Endothelial cell of umbilical vein (primary cell): ENCODE measurements at regions not wholly inside any gene's neighbourhood (a gene's known extent, or its start where the extent isn't known, plus 50 kb on each side); places are given as distances from the start of the nearest gene placed in this dataset.

ENCODE experiments used
- BruUV-seq: library from RNA; stranded (reverse); fragments of 400-500 nt; replicated peaks from 2 replicates; lab custom pipeline; 2021; lab: Mats Ljungman, UMichigan
- CTCF ChIA-PET: fragments of 300-600, 350-600 bp; sonication (Branson Sonifier 250); formaldehyde crosslinking; loops from one replicate; lab custom pipeline; 2021; ENCODE audit warnings: antibody characterized with exemption, inconsistent platforms; lab: Charles Lee
- POLR2A ChIA-PET: fragments of 300-600, 350-600 bp; sonication (Branson Sonifier 250); formaldehyde crosslinking; loops from one replicate; lab custom pipeline; 2021; ENCODE audit warnings: antibody characterized with exemption, inconsistent platforms; lab: Charles Lee
- DNase-seq: peaks from one replicate; pipeline ENCODE4 v3.0.0-alpha.2; 2011; ENCODE audit warnings: low read depth, low spot score
- FAIRE-seq: peaks from 2 replicates; lab custom pipeline; 2011; peaks lifted over from hg19 to GRCh38; lab: Jason Lieb, UNC
- H2AFZ ChIP-seq: 2 replicates; pipeline ENCODE4 v1.6.0; 2012; ENCODE audit warnings: low read depth, low read length, control low read depth, inconsistent platforms
- H3K27ac ChIP-seq: 2 replicates; pipeline ENCODE4 v1.5.1; 2011; ENCODE audit warnings: low read depth, mild to moderate bottlenecking, control low read depth, low read length, moderate library complexity; ENCODE audit not compliant: insufficient read depth
- H3K27me3 ChIP-seq, 2 experiments: 2 replicates each; pipeline versions ENCODE4 v1.6.0 to v1.6.1; 2011; ENCODE audit warnings: low read length in 2 of 2, mixed read lengths in 1 of 2; ENCODE audit not compliant: control insufficient read depth in 2 of 2, insufficient read depth in 2 of 2
- H3K36me3 ChIP-seq, 2 experiments: 2 replicates in 1 of 2; 3 replicates in 1 of 2; pipeline ENCODE4 v1.5.1; 2011; ENCODE audit warnings: low read length in 2 of 2, mild to moderate bottlenecking in 1 of 2, moderate library complexity in 1 of 2; ENCODE audit not compliant: control insufficient read depth in 2 of 2, insufficient read depth in 2 of 2; ENCODE audit errors: extremely low read depth in 1 of 2
- H3K4me1 ChIP-seq: 3 replicates; pipeline ENCODE4 v1.5.1; 2011; ENCODE audit warnings: mild to moderate bottlenecking, low read length; ENCODE audit not compliant: control insufficient read depth, insufficient read depth; ENCODE audit errors: extremely low read depth
- H3K4me2 ChIP-seq: 2 replicates; pipeline ENCODE4 v1.6.1; 2011; ENCODE audit warnings: low read length, control low read depth, mixed read lengths; ENCODE audit not compliant: insufficient read depth
- H3K4me3 ChIP-seq, 3 experiments: fragments of 200-600 bp in 1 of 3; sonication (generic), shearing (Covaris generic) in 1 of 3; replicated peaks in 1 of 3; 2 replicates each; pipeline ENCODE4 v1.5.1; 2011 to 2016; ENCODE audit warnings: control low read depth in 3 of 3, low read length in 3 of 3, mild to moderate bottlenecking in 2 of 3, inconsistent platforms in 1 of 3, low read depth in 1 of 3, moderate library complexity in 1 of 3; ENCODE audit not compliant: insufficient read depth in 1 of 3
- H3K79me2 ChIP-seq: 2 replicates; pipeline ENCODE4 v1.6.0; 2012; ENCODE audit warnings: low read length, inconsistent platforms; ENCODE audit not compliant: control insufficient read depth, insufficient read depth
- H3K9ac ChIP-seq: replicated peaks from 2 replicates; pipeline ENCODE3; 2011; ENCODE audit warnings: low read length, control low read depth; ENCODE audit not compliant: insufficient read depth; ENCODE audit errors: extremely low read depth
- H3K9me1 ChIP-seq: replicated peaks from 3 replicates; pipeline ENCODE4 v1.6.0; 2011; ENCODE audit warnings: mild to moderate bottlenecking, low read length; ENCODE audit not compliant: control insufficient read depth, insufficient read depth; ENCODE audit errors: extremely low read depth
- H3K9me3 ChIP-seq: replicated peaks from 2 replicates; pipeline ENCODE4 v1.5.1; 2012; ENCODE audit warnings: low read length, inconsistent platforms; ENCODE audit not compliant: control insufficient read depth, insufficient read depth
- H4K20me1 ChIP-seq: replicated peaks from 2 replicates; pipeline ENCODE3; 2011; ENCODE audit warnings: mild to moderate bottlenecking, low read length; ENCODE audit not compliant: control insufficient read depth, insufficient read depth; ENCODE audit errors: extremely low read depth
- EZH2 ChIP-seq: IDR thresholded peaks from 2 replicates; pipeline ENCODE4 v1.6.1; 2012; ENCODE audit warnings: borderline replicate concordance, low read depth, mild to moderate bottlenecking, moderate library complexity, low read length, inconsistent platforms; ENCODE audit not compliant: severe bottlenecking
- FOS ChIP-seq: IDR thresholded peaks from 2 replicates; pipeline ENCODE4 v1.6.1; 2011; ENCODE audit warnings: mild to moderate bottlenecking, low read length, moderate library complexity, borderline replicate concordance; ENCODE audit not compliant: insufficient read depth
- GATA2 ChIP-seq: IDR thresholded peaks from 2 replicates; pipeline ENCODE4 v1.7.0; 2011; ENCODE audit warnings: low read depth, mild to moderate bottlenecking, moderate library complexity, mixed read lengths, low read length; ENCODE audit not compliant: insufficient read length, insufficient read depth
- JUN ChIP-seq: IDR thresholded peaks from 2 replicates; pipeline ENCODE4 v1.6.1; 2011; ENCODE audit warnings: borderline replicate concordance, low read depth; ENCODE audit not compliant: insufficient read length, insufficient read depth
- MYC ChIP-seq: IDR thresholded peaks from one replicate; pipeline ENCODE4 v1.6.1; 2011; ENCODE audit warnings: mild to moderate bottlenecking, low read depth, low read length
- POLR2A ChIP-seq: IDR thresholded peaks from 2 replicates; pipeline ENCODE4 v1.6.1; 2012; ENCODE audit warnings: low read depth, mild to moderate bottlenecking, control low read depth, low read length
- POLR2AphosphoS5 ChIP-seq: IDR thresholded peaks from 2 replicates; pipeline ENCODE4 v1.6.1; 2012; ENCODE audit warnings: low read depth, mild to moderate bottlenecking, control low read depth, low read length, moderate library complexity; ENCODE audit not compliant: insufficient read depth
- dilution Hi-C: fragments of 300-500 bp; cut with MboI; formaldehyde crosslinking; loops from one replicate; pipeline ENCODE4 v1.15.0; 2019; ENCODE audit warnings: low sequenced_read_pairs; ENCODE audit not compliant: extremely low pct_ligation_motif_present
- intact Hi-C: fragments of 100-400 bp; cut with micrococcal nuclease; formaldehyde crosslinking; loops from one replicate; pipeline ENCODE4 v1.10.0; 2022
- TF ChIP-seq, protein P1 (sequence below), 2 donors: IDR thresholded peaks; 1 replicate in 1 of 2; 2 replicates in 1 of 2; pipeline ENCODE4 v1.5.1; 2011; ENCODE audit warnings: low read length in 2 of 2, mild to moderate bottlenecking in 2 of 2, moderate library complexity in 2 of 2, control low read depth in 1 of 2, inconsistent platforms in 1 of 2, low read depth in 1 of 2; ENCODE audit not compliant: insufficient read depth in 1 of 2; ENCODE audit errors: extremely low read depth in 1 of 2
- TF ChIP-seq, protein P2 (sequence below): IDR thresholded peaks from 2 replicates; pipeline ENCODE4 v1.6.1; 2011; ENCODE audit not compliant: insufficient read depth, insufficient read length

DNA sequence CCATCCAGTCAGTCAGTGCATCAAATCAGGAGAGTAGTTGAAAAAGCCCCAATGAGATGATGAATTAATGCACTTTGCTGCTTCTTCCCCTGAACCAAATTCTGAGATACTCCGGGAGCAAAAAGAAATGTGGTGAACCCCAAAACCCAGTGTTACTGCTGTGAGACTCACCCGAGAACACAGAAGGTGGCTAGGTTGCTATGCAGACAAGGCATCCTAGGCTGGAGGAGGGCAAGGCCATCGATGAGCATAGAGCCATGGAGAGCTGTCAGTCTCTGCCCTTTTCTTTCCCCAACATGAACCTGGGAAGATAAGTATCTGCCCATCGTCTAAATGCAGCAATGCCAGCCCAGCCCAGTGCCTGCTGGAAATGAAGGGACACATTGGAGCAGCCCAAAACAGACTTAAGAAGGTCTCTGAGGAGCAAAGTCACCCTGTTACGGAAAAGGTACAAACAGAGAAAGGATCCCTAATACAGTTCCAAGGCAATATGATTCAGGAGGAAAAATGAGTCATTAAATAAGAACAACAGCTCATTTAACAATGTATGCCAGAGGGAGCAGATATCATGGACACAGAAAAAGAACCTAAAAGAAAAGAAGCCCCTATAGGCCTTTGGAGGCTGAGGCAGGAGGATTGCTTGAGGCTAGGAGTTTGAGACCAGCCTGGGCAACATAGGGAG lies 272.0 kb downstream of the FOXO1 start:
- Histone ChIP-seq H3K4me2 (peak overlapping the region; percentile 28), H3K27ac (no peak overlapping the region), H3K79me2 (no peaks in the 10 kb centered on the region), H3K4me3 (no peak overlapping the region), H3K36me3 (no peaks in the 10 kb centered on the region), H3K9me1 (no peaks in the 10 kb centered on the region), H3K9ac (no peak overlapping the region), H4K20me1 (no peaks in the 10 kb centered on the region), H3K27me3 (no peaks in the 10 kb centered on the region), H3K9me3 (no peaks in the 10 kb centered on the region), H2AFZ (peak overlapping the region; percentile 64), H3K4me1 (peaks cover 4% of the 10 kb centered on the region)
- POLR2A ChIA-PET: no interaction called here
- FAIRE-seq (peak; percentile 85), DNase-seq (peak; percentile 48)
- BruUV-seq: no TSS peak
- intact Hi-C loops (no loop called here), dilution Hi-C loops (no loop called here)
- TF ChIP-seq EZH2 (no peak), JUN (peak; percentile 59), GATA2 (no peak), POLR2AphosphoS5 (no peak), POLR2A (no peak), MYC (no peak), FOS (peak; percentile 47)
- TF ChIP-seq, protein P1, sequence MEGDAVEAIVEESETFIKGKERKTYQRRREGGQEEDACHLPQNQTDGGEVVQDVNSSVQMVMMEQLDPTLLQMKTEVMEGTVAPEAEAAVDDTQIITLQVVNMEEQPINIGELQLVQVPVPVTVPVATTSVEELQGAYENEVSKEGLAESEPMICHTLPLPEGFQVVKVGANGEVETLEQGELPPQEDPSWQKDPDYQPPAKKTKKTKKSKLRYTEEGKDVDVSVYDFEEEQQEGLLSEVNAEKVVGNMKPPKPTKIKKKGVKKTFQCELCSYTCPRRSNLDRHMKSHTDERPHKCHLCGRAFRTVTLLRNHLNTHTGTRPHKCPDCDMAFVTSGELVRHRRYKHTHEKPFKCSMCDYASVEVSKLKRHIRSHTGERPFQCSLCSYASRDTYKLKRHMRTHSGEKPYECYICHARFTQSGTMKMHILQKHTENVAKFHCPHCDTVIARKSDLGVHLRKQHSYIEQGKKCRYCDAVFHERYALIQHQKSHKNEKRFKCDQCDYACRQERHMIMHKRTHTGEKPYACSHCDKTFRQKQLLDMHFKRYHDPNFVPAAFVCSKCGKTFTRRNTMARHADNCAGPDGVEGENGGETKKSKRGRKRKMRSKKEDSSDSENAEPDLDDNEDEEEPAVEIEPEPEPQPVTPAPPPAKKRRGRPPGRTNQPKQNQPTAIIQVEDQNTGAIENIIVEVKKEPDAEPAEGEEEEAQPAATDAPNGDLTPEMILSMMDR (IDR thresholded peaks at IDR 0.05; ENCODE audit: extremely low read depth in 1 of 2, insufficient read depth in 1 of 2, low read depth in 1 of 2, low read length in 2 of 2): no peak
- TF ChIP-seq, protein P2, sequence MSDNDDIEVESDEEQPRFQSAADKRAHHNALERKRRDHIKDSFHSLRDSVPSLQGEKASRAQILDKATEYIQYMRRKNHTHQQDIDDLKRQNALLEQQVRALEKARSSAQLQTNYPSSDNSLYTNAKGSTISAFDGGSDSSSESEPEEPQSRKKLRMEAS: no peak
- CTCF ChIA-PET: interaction anchor here (1.0 to 1.3 kb wide), 3 partner anchors 14 to 325 kb away, joined by 3 to 8 read pairs (median 3); no protein-coding TSS in a partner anchor
